HG03196 (cell line): ENCODE measurements at regions not wholly inside any gene's neighbourhood (a gene's known extent, or its start where the extent isn't known, plus 50 kb on each side); places are given as distances from the start of the nearest gene placed in this dataset.
"Not testable (repeated sequence)": the region's sequence is repeated elsewhere in the genome, so short reads cannot be mapped to it uniquely, and the experiment has no call there.

Experiments
- ATAC-seq: cut with Tn5 transposase; IDR thresholded peaks from one replicate; pipeline ENCODE4 v1.9.1; 2021; ENCODE audit not compliant: unreplicated experiment

GRCh38 chr6:9732056-9732455 is 682.8 kb downstream of the TFAP2A start:
- ATAC-seq = no peak

- not testable (repeated sequence) for ATAC-seq
These were observed 689.1 kb downstream of the TFAP2A start for GRCh38 chr6:9725776-9726175.

DNA sequence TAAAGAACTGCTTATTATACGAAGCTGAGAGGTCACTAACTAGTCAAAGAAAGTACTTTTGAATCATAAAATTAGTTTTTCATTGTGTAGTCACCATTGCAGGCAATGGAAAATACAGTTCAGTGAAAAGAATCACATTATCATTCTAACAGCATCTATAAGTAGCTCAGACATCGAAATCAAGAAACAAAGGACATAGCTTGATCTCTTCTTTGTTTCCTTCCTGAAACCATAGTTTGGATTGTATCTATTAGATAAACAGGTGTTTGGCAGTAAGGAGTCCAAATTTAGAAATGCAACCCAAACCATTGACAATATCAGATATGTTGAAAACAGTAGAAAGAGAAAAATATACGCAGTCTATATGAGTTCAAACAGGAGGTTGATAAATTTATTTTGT is 697.3 kb downstream of the TFAP2A start:
- no peak for ATAC-seq

DNA sequence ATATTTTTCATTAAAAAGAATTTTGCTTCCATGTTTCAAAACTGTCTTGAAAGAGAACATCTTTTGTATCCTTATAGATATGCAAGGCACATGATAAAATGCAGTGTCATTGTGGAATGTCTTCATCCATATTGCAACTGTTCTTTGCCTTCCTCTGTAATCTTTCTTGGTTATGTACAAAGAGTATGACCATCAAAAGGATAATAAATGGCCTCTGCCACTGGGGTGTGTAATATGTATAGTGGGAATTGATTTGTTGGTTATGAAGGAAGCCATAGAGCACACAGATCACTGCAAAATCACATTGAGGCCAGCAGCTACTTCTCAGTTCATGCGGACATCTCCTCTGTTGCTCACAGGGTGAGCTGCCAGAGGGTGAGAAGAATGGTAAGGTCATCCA is 703.5 kb downstream of the TFAP2A start:
- no peak for ATAC-seq

GRCh38 chr6:9710574-9710973 is 704.3 kb downstream of the TFAP2A start:
- ATAC-seq = no peak

DNA sequence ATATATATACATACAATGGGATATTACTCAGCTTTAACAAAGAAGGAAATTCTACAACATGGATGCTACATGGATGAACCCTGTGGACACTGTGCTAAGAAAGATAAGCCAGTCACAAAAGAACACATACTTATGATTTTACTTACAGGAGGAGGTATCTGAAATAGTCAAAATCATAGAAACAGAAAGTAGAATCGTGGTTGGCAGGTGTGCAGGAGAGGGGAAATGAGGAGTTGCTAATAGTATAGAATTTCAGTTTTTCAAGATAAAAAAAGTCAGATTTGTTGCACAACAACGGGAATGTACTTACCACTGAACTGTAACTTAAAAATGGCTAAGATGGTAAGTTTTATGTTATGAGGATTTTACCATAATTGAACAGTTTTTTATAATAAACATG is 706.3 kb downstream of the TFAP2A start:
- ATAC-seq = no peak

DNA sequence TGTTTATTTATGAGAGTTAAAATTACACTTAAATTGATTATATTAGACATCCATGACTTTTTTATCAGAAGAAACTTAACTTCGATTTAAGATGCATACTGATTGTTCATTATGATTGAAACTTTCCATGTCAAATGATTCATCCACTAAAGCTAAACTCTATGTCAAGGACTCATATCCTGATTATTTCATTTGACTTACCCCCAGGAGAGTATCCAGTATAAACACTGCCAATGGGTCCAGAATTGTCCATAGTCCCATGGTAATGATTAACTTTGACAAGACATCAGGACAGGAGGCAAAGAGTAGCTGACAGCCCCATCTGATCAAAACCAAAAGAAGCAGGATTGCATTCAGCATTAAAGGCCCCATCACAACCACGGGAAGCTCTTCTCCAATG is 709.9 kb downstream of the TFAP2A start:
- ATAC-seq = no peak

DNA sequence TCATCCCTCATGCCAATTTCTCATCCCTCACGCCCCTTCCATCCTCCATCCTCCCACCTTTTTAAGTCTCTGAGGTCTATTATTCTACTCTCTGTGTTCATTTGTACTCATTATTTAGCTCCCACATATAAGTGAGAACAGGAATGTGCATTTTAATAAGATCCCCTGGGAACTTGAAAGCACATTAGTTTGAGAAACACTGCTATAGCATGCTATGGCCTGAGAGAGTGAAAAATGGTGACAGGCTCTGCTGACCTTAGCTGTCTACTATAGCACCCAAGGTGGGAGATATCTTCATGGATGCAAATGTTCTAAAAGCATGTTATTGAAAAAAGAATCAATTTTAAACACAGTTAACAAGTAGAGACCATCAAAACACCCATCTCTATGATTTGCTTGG is 712.0 kb downstream of the TFAP2A start:
- ATAC-seq = no peak

DNA sequence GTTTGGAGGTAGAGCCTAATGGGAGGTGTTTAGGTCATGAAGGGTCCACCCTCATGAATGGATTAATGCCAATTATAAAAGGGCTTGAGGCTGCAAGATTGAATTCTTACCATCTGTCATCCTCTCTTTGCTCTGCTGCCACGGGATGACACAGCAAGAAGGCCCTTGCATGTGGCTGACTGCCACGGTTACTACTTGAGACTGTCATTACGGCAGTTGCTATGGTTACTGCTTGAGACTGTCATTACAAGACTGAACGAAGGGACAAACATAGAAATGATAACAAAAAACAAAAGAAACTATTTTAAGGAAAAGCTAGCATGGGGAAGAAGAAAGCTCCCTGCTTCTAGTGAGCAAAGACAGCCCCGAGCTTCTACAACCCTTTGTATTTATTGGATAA is 715.0 kb downstream of the TFAP2A start:
- ATAC-seq = no peak

- no peak for ATAC-seq
These were observed 717.5 kb downstream of the TFAP2A start for GRCh38 chr6:9697263-9697931.

DNA sequence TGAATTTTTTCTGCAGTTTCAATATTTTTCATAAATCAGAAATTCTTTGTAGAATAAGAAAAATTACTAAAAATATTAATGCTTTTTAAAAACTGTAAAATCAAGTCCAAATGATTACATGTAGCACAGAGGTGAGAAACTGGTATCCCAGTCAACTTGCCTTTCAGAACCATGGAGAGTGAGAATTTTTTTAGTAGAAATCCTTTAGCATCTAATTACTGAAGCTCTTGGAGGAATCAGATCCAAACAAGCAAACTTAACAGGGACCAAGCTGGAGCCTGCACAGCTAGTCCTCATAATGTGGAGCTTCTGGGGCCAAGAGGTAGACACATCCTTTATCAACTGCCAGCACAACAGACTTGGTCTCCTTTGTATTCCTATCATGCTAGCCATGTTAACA is 724.5 kb downstream of the TFAP2A start:
- no peak for ATAC-seq

GRCh38 chr6:9680727-9681126 is 734.1 kb downstream of the TFAP2A start:
- ATAC-seq = not testable (repeated sequence)

GRCh38 chr6:9675122-9675521 is 739.8 kb downstream of the TFAP2A start:
- no peak for ATAC-seq

DNA sequence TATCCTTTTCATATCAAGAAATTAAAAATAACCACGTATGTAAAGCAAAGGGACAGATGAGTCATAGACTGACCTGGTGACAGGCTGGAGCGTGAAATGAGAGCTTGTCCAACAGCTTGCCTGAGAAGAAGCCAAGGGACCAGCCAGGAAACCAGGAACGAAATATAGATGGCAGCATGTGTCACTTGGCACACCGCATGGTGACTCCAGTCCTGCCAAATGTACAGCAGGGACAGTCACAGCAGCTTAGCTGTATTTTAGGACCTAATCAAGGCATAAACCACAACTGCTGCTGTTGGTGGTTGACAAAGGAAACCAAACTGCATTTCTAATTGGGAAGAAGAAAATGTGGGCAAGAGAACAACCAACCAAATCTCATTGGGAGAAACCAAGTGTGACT is 755.0 kb downstream of the TFAP2A start:
- no peak for ATAC-seq

DNA sequence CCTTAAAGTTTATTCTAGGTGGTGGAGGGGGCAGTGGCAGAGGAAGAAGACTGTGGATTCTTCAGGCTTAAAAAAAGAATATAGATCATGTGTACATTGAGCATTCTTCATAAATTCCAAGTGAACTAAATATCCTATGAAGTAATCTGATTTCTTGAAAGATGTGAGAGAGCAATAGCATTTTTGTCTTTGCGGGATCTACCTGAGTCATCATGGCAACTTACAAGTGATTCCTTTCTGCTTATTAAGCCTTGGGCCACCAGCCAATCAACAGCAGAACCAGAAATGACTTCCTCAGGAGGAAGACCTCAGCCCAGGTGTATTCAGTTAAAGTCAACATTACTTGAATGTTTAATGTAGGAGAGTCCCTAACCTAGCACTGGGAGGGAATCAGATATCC is 756.9 kb downstream of the TFAP2A start:
- no peak for ATAC-seq

DNA sequence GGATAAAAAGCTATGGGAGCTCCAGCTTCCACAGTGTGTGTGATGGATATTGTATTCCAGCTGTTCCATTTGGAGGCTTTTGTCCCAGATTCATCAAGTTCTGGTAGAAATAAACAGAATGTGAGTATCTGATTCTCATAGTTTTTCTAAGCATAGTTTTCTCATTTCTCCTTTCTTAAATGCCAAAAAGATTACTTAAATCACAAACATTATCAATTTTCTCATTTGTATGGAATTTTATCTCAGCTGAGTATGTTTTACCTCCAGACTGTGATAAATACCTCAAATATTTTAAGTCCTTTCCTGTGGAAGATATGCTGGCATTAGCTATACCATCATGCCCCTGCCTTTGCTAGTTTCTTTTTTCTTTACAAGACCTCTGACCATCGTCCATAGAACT is 767.3 kb downstream of the TFAP2A start:
- ATAC-seq = no peak

DNA sequence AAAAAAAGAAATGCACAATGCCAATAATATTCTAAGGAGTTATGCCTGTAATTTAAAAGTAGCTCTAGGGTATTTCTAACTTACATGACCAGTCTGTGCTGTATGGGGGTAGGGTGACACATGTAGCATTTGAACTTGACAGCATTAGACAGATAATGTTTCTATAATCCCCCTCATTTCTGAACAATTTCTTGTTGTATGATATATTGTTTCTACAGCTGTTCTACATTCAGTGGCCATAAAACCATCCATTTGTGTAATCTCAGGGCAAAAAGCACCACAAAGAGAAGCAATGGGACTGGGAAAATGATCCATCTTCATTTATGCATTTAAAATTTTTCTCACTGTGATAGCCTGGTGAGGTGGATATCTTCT is 767.8 kb downstream of the TFAP2A start:
- no peak for ATAC-seq

DNA sequence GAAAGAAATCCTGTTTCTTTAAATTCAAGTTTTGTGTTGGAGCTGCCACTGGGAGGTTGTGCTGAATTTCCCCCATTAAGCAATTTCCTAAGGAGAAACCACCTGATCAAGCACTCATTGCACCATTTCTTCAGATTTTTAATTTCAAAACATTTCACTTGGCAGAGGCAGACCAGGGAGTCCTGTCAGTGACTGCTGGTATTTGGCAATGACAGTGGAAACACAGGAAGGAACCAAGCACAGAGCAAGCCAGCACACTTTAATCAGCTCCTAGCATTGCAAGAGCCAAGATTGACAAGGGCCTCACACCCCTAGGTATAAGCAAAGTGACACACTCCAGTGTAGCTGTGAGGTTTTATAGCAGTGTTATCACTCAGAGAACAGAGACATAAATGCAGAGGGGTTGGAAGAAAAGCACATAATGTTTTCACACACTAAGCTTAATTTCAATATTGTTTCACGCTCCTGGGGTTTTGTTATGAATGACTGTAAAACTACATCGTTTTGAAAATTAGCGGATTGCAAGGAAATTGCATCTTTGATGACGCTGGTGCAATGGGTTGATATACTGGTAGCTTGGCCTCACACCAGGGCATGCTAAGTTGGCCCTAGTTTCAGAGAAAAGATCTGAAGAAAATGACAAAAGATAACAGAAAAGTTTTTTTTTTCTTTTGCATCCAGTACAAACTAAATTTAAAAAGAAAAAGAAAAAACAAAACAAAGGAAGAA is 768.4 kb downstream of the TFAP2A start:
- no peak for ATAC-seq

GRCh38 chr6:9638861-9639260 is 776.0 kb downstream of the TFAP2A start:
- no peak for ATAC-seq

DNA sequence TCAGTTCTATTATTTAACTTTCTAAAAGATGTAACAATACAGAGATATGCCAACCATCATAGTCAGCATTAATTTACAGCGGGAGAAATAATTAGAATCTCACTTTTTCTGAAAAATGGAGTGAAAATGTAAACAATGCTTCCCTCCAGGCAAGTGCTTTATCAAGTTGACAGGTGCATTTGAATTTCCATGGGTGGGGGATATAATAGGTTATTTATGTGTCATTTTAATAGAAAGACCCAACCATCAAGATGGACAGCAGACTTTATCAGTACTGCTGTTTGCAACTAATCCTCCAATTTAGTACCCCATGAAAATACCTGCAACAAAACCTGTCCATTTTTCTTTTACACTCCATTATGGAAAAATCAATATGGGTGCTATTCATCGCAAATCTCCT is 780.1 kb downstream of the TFAP2A start:
- no peak for ATAC-seq

GRCh38 chr6:9632026-9632425 is 782.8 kb downstream of the TFAP2A start:
- ATAC-seq = no peak

DNA sequence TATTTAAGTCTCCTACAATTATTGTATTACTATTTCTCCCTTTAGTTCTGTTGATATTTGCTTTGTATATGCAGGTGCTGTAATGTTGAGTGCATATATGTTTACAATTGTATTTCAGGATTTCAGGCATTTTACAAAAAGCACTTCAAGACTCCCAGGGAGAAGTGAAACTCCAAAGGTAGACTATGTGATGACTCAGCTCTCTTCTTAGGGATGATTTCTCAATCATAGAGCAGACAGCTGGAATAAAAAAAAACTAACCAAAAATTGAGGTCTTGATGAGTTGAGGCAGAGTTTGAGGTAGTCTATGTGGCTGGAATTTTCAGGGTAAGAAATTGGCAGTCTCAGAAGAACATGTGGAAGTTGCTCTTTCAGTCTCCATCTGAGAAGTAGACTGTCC is 786.1 kb downstream of the TFAP2A start:
- ATAC-seq = no peak

GRCh38 chr6:9627916-9628315 is 787.0 kb downstream of the TFAP2A start:
- no peak for ATAC-seq
